ENCODE measurements at regions not wholly inside any gene's neighbourhood (a gene's known extent, or its start where the extent isn't known, plus 50 kb on each side); places are given as distances from the start of the nearest gene placed in this dataset.

GRCh38 chrX:2596555-2597255, 94.4 kb upstream of the CD99 start:
- no peak for TF ChIP-seq CTCF (IDR thresholded peaks at IDR 0.05; ENCODE audit: low read depth, low read length)
- no peak for DNase-seq (ENCODE audit: low read depth in 2 of 2)
- no peak overlapping the region for H3K4me3 ChIP-seq (replicated peaks in 1 of 2; ENCODE audit: low read depth in 2 of 2, low read length in 2 of 2)

GRCh38 chrX:2596045-2596444, 95.0 kb upstream of the CD99 start:
- no peak overlapping the region for H3K4me3 ChIP-seq (replicated peaks in 1 of 2; ENCODE audit: low read depth in 2 of 2, low read length in 2 of 2)
- TF ChIP-seq CTCF (IDR thresholded peaks at IDR 0.05; ENCODE audit: low read depth, low read length) = no peak

GRCh38 chrX:2595258-2595657, 94.5 kb upstream of the DHRSX start:
- peak; percentile 28 to 77 for DNase-seq (ENCODE audit: low read depth in 2 of 2)
- no peak overlapping the region for H3K4me3 ChIP-seq (replicated peaks in 1 of 2; ENCODE audit: low read depth in 2 of 2, low read length in 2 of 2)
- no peak for TF ChIP-seq CTCF (IDR thresholded peaks at IDR 0.05; ENCODE audit: low read depth, low read length)

More at GRCh38 chrX:2596045-2596444, 95.0 kb upstream of the CD99 start:
- peak in 1 of 2 donors; percentile 27 for DNase-seq (ENCODE audit: low read depth in 2 of 2)

GRCh38 chrX:2594491-2594890, 93.7 kb upstream of the DHRSX start:
- TF ChIP-seq CTCF (IDR thresholded peaks at IDR 0.05; ENCODE audit: low read depth, low read length) = no peak
- no peak for DNase-seq (ENCODE audit: low read depth in 2 of 2)
- H3K4me3 ChIP-seq (replicated peaks in 1 of 2; ENCODE audit: low read depth in 2 of 2, low read length in 2 of 2) = no peak overlapping the region

- H3K4me3 ChIP-seq (replicated peaks in 1 of 2; ENCODE audit: low read depth in 2 of 2, low read length in 2 of 2) = no peak overlapping the region
- TF ChIP-seq CTCF (IDR thresholded peaks at IDR 0.05; ENCODE audit: low read depth, low read length) = no peak
- DNase-seq (ENCODE audit: low read depth in 2 of 2) = no peak
Measured at GRCh38 chrX:2592279-2592678, 91.5 kb upstream of the DHRSX start.

GRCh38 chrX:2589186-2590020, 88.6 kb upstream of the DHRSX start:
- H3K4me3 ChIP-seq (replicated peaks in 1 of 2; ENCODE audit: low read depth in 2 of 2, low read length in 2 of 2) = no peak overlapping the region
- TF ChIP-seq CTCF (IDR thresholded peaks at IDR 0.05; ENCODE audit: low read depth, low read length) = no peak
- DNase-seq (ENCODE audit: low read depth in 2 of 2) = no peak

Measured in cardiac fibroblast (primary cell).